Nephron progenitor cell (in vitro differentiated cells): ENCODE measurements at regions not wholly inside any gene's neighbourhood (a gene's known extent, or its start where the extent isn't known, plus 50 kb on each side); places are given as distances from the start of the nearest gene placed in this dataset.

ENCODE experiments used
- DNase-seq: peaks from one replicate; pipeline ENCODE4 v3.0.0; 2021
- H3K27ac Mint-ChIP-seq: 2 replicates; pipeline ENCODE4 v1.8.0; 2021; ENCODE audit warnings: mild to moderate bottlenecking, moderate library complexity, mixed read lengths
- H3K27me3 Mint-ChIP-seq: 2 replicates; pipeline ENCODE4 v1.8.0; 2021; ENCODE audit warnings: mild to moderate bottlenecking, low read depth, mixed read lengths; ENCODE audit not compliant: poor library complexity
- H3K36me3 Mint-ChIP-seq: 2 replicates; pipeline ENCODE4 v1.8.0; 2021; ENCODE audit warnings: low read depth, mixed read lengths
- H3K4me1 Mint-ChIP-seq: 2 replicates; pipeline ENCODE4 v1.8.0; 2021; ENCODE audit warnings: mixed read lengths
- H3K4me3 Mint-ChIP-seq: 2 replicates; pipeline ENCODE4 v1.8.0; 2021; ENCODE audit warnings: mild to moderate bottlenecking, moderate library complexity, mixed read lengths
- H3K9me3 Mint-ChIP-seq: 2 replicates; pipeline ENCODE4 v1.8.0; 2021; ENCODE audit warnings: mild to moderate bottlenecking, moderate library complexity, mixed read lengths
- CTCF ChIP-seq: fragments of 200-600 bp; sonication (generic); IDR thresholded peaks from 2 replicates; pipeline ENCODE4 v1.5.0; 2021; ENCODE audit warnings: antibody characterized with exemption

GRCh38 chr7:106421181-106421762 is 136.5 kb upstream of the NAMPT start:
- Mint-ChIP-seq H3K27ac (no peak overlapping the region), H3K4me1 (peaks cover 10% of the 10 kb centered on the region), H3K27me3 (peaks cover 5% of the 10 kb centered on the region), H3K9me3 (peaks cover 12% of the 10 kb centered on the region), H3K36me3 (peaks cover 4% of the 10 kb centered on the region), H3K4me3 (no peak overlapping the region)
- DNase-seq = no peak
- no peak for TF ChIP-seq CTCF

GRCh38 chr7:106420736-106421135 is 136.0 kb upstream of the NAMPT start:
- Mint-ChIP-seq H3K36me3 (peaks cover 6% of the 10 kb centered on the region), H3K4me1 (peaks cover 10% of the 10 kb centered on the region), H3K27me3 (peaks cover 5% of the 10 kb centered on the region), H3K27ac (no peak overlapping the region), H3K9me3 (peaks cover 17% of the 10 kb centered on the region), H3K4me3 (no peak overlapping the region)
- DNase-seq = no peak
- no peak for TF ChIP-seq CTCF

GRCh38 chr7:106420210-106420609 is 135.4 kb upstream of the NAMPT start:
- no peak overlapping the region for H3K4me3 Mint-ChIP-seq
- H3K27ac Mint-ChIP-seq = no peak overlapping the region
- peaks cover 5% of the 10 kb centered on the region for H3K27me3 Mint-ChIP-seq
- DNase-seq = no peak
- peaks cover 23% of the 10 kb centered on the region for H3K9me3 Mint-ChIP-seq
- peaks cover 6% of the 10 kb centered on the region for H3K36me3 Mint-ChIP-seq
- peaks cover 10% of the 10 kb centered on the region for H3K4me1 Mint-ChIP-seq
- no peak for TF ChIP-seq CTCF

GRCh38 chr7:106419455-106420182 is 134.8 kb upstream of the NAMPT start:
- peaks cover 4% of the 10 kb centered on the region for H3K4me1 Mint-ChIP-seq
- TF ChIP-seq CTCF = no peak
- DNase-seq = no peak
- no peak overlapping the region for H3K27ac Mint-ChIP-seq
- peaks cover 24% of the 10 kb centered on the region for H3K9me3 Mint-ChIP-seq
- peaks cover 8% of the 10 kb centered on the region for H3K27me3 Mint-ChIP-seq
- H3K36me3 Mint-ChIP-seq = peaks cover 6% of the 10 kb centered on the region
- H3K4me3 Mint-ChIP-seq = no peak overlapping the region

GRCh38 chr7:106418526-106418925 is 133.7 kb upstream of the NAMPT start:
- Mint-ChIP-seq H3K9me3 (peaks cover 24% of the 10 kb centered on the region), H3K4me1 (no peaks in the 10 kb centered on the region), H3K4me3 (no peak overlapping the region), H3K36me3 (peaks cover 6% of the 10 kb centered on the region), H3K27ac (no peak overlapping the region), H3K27me3 (peaks cover 8% of the 10 kb centered on the region)
- DNase-seq = no peak
- TF ChIP-seq CTCF = no peak

- Mint-ChIP-seq H3K36me3 (peaks cover 6% of the 10 kb centered on the region), H3K27me3 (peaks cover 8% of the 10 kb centered on the region), H3K9me3 (peaks cover 24% of the 10 kb centered on the region), H3K4me1 (no peaks in the 10 kb centered on the region), H3K27ac (no peak overlapping the region), H3K4me3 (no peak overlapping the region)
- TF ChIP-seq CTCF = no peak
- DNase-seq = no peak
Observed at GRCh38 chr7:106418094-106418493, 133.3 kb upstream of the NAMPT start.
